ENCODE measurements at regions not wholly inside any gene's neighbourhood (a gene's known extent, or its start where the extent isn't known, plus 50 kb on each side); places are given as distances from the start of the nearest gene placed in this dataset.

DNA sequence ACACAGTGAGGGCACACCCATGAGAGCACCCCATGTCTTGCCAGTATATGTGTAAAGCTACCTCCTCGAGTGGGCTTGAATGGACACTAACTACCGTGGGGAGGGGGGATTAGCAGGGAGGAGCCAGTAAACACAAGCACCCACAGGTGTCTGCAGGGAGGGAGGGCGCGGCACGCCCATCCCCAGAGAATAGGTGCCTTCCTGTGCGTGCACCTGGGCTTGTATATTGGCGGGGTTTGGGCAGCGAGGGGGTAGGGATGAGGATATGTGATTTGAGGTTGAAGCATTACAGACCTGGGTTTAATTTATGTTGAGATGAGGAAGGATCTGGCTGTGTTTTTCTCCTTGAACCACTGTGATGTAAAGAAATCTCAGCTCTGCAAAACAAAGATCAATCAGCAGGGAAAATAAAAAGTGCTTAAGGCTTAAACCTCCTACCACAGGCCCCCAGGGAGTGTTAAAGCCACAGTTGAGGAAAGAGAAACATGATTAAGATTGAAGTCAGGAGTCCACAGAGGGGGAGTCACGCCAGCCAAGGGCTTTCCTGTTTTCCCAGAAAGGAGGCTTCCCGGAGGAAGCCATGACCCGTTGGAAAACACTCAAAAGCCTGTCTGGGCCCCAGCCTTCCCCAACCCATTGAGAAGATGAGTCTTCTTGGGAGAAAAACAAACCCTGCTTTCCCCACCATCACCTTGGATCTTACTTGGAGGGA is 80.0 kb downstream of the CAMK2N1 start:
- intact Hi-C loops (cut with DNase I; ENCODE audit: low total_unique reads) = no loop called here
- H3K27me3 ChIP-seq = peaks cover 0 to 60% (median 36%) of the 10 kb centered on the region in 3 donors
- no peaks in the 10 kb centered on the region for H3K36me3 ChIP-seq
- peak in 1 of 2 donors; percentile 23 for DNase-seq
- TF ChIP-seq, protein P1, sequence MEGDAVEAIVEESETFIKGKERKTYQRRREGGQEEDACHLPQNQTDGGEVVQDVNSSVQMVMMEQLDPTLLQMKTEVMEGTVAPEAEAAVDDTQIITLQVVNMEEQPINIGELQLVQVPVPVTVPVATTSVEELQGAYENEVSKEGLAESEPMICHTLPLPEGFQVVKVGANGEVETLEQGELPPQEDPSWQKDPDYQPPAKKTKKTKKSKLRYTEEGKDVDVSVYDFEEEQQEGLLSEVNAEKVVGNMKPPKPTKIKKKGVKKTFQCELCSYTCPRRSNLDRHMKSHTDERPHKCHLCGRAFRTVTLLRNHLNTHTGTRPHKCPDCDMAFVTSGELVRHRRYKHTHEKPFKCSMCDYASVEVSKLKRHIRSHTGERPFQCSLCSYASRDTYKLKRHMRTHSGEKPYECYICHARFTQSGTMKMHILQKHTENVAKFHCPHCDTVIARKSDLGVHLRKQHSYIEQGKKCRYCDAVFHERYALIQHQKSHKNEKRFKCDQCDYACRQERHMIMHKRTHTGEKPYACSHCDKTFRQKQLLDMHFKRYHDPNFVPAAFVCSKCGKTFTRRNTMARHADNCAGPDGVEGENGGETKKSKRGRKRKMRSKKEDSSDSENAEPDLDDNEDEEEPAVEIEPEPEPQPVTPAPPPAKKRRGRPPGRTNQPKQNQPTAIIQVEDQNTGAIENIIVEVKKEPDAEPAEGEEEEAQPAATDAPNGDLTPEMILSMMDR (IDR thresholded peaks at IDR 0.05) = no peak
- TF ChIP-seq EP300 (IDR thresholded peaks at IDR 0.05) (no peak), POLR2AphosphoS5 (IDR thresholded peaks at IDR 0.05) (no peak), POLR2A (IDR thresholded peaks at IDR 0.05) (no peak)
- 15 to 26% (median 16%) methylated on average over 11 of the region's 11 CpGs for WGBS, 5 donors
- H3K4me1 ChIP-seq = no peaks in the 10 kb centered on the region
- no peaks in the 10 kb centered on the region for H3K9me3 ChIP-seq
- no peak overlapping the region for H3K27ac ChIP-seq
- H3K4me3 ChIP-seq = no peak overlapping the region

DNA sequence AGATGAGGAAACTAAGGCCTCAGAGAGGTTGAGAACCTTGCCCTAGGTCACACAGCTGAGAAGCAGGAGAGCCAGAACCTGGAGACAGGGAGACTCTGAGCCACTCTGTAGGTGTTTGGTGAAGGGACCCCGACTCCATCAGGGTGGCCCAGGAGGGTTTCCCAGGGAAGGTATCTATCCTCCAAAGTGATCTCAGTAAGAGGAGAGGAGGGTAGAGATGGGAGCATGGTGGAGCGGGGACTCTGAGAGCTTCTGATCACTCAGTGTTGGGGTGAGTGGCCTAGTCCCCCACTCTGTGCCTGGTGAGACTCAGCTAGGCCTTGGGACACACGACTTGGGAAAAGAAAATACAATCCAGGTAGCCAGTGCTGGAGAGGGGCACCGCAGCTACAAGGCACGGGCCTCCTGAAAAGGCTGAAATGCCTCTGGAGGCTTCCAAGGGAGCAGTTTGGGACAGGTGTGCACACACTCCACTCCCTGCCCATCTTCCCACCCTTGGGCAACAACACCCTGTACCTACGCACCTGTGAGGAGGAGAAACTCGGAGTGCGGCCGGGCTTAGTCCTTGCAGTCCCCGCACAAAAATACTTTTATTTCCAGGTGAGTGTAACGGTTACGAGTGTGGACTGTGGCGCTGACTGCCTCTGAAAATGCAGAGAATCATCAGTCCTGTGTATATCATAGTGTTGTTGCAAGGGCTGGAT is 80.8 kb downstream of the CAMK2N1 start:
- DNase-seq = no peak
- Histone ChIP-seq H3K27ac (no peak overlapping the region), H3K4me1 (no peaks in the 10 kb centered on the region), H3K36me3 (no peaks in the 10 kb centered on the region), H3K9me3 (no peaks in the 10 kb centered on the region), H3K27me3 (peaks cover 0 to 68% (median 40%) of the 10 kb centered on the region in 3 donors), H3K4me3 (no peak overlapping the region)
- TF ChIP-seq POLR2A (IDR thresholded peaks at IDR 0.05) (no peak), POLR2AphosphoS5 (IDR thresholded peaks at IDR 0.05) (no peak), EP300 (IDR thresholded peaks at IDR 0.05) (no peak)
- TF ChIP-seq, protein P1 (IDR thresholded peaks at IDR 0.05) = no peak
- intact Hi-C loops (cut with DNase I; ENCODE audit: low total_unique reads) = no loop called here
- WGBS, 5 donors = 71 to 86% (median 76%) methylated on average over 13 of the region's 13 CpGs

Measured in stomach (tissue), 8 donors.